Posterior cingulate gyrus (tissue), 11 donors: ENCODE measurements at regions not wholly inside any gene's neighbourhood (a gene's known extent, or its start where the extent isn't known, plus 50 kb on each side); places are given as distances from the start of the nearest gene placed in this dataset.
"Not testable (repeated sequence)": the region's sequence is repeated elsewhere in the genome, so short reads cannot be mapped to it uniquely, and the experiment has no call there.

Experiments used
- DNase-seq, 10 donors: peaks; one replicate each; pipeline versions ENCODE4 v3.0.0 to v3.0.0-alpha.2; 2020 to 2021; ENCODE audit warnings: mixed read lengths in 3 of 10
- intact Hi-C: fragments of 100-400 bp; cut with DNase I; formaldehyde crosslinking; loops from one replicate; pipeline ENCODE4 v1.15.1; 2023

- intact Hi-C loops = no loop called here
- no peak for DNase-seq
Measured at GRCh38 chr3:25156626-25157025, 271.4 kb upstream of the RARB start.

GRCh38 chr3:25165306-25165705 lies 262.8 kb upstream of the RARB start:
- intact Hi-C loops = no loop called here

GRCh38 chr3:25166016-25166415 lies 262.0 kb upstream of the RARB start:
- intact Hi-C loops = no loop called here
- no peak for DNase-seq

More at GRCh38 chr3:25165306-25165705, 262.8 kb upstream of the RARB start:
- DNase-seq = no peak

- no peak for DNase-seq
- intact Hi-C loops = no loop called here
Measured at GRCh38 chr3:25169151-25169550, 258.9 kb upstream of the RARB start.

GRCh38 chr3:25170021-25170420 lies 258.0 kb upstream of the RARB start:
- intact Hi-C loops = no loop called here
- DNase-seq = no peak

- intact Hi-C loops = no loop called here
- no peak for DNase-seq
Measured at GRCh38 chr3:25171118-25171807, 256.8 kb upstream of the RARB start.

- DNase-seq = no peak
- intact Hi-C loops = no loop called here
Measured at GRCh38 chr3:25171897-25172296, 256.2 kb upstream of the RARB start.

GRCh38 chr3:25173606-25174005 lies 254.5 kb upstream of the RARB start:
- intact Hi-C loops = no loop called here
- no peak for DNase-seq

- intact Hi-C loops = no loop called here
- peak in 2 of 10 donors; percentile 61 to 64 for DNase-seq
Measured at GRCh38 chr3:25174251-25174650, 253.8 kb upstream of the RARB start.

- no peak for DNase-seq
- intact Hi-C loops = no loop called here
Measured at GRCh38 chr3:25177041-25177440, 251.0 kb upstream of the RARB start.

GRCh38 chr3:25178672-25179071 lies 249.4 kb upstream of the RARB start:
- DNase-seq = no peak
- intact Hi-C loops = no loop called here

- intact Hi-C loops = no loop called here
- DNase-seq = no peak
Measured at GRCh38 chr3:25181096-25181495, 247.0 kb upstream of the RARB start.

- no peak for DNase-seq
- intact Hi-C loops = no loop called here
Measured at GRCh38 chr3:25182794-25183193, 245.3 kb upstream of the RARB start.

- DNase-seq = no peak
- intact Hi-C loops = no loop called here
Measured at GRCh38 chr3:25184641-25185250, 243.3 kb upstream of the RARB start.

- intact Hi-C loops = no loop called here
Measured at GRCh38 chr3:25191673-25192072, 236.4 kb upstream of the RARB start.

GRCh38 chr3:25199567-25199966 lies 228.5 kb upstream of the RARB start:
- DNase-seq, intact Hi-C loops: not testable (repeated sequence)

More at GRCh38 chr3:25191673-25192072, 236.4 kb upstream of the RARB start:
- DNase-seq = no peak

- intact Hi-C loops = no loop called here
- no peak for DNase-seq
Measured at GRCh38 chr3:25212736-25213135, 215.3 kb upstream of the RARB start.

GRCh38 chr3:25214034-25214433 lies 214.0 kb upstream of the RARB start:
- intact Hi-C loops = no loop called here

GRCh38 chr3:25218362-25218761 lies 209.7 kb upstream of the RARB start:
- intact Hi-C loops = no loop called here

More at GRCh38 chr3:25214034-25214433, 214.0 kb upstream of the RARB start:
- DNase-seq = no peak

GRCh38 chr3:25226747-25227146 lies 201.3 kb upstream of the RARB start:
- no peak for DNase-seq
- intact Hi-C loops = no loop called here

More at GRCh38 chr3:25218362-25218761, 209.7 kb upstream of the RARB start:
- no peak for DNase-seq

GRCh38 chr3:25229586-25229985 lies 198.5 kb upstream of the RARB start:
- intact Hi-C loops = no loop called here
- no peak for DNase-seq

GRCh38 chr3:25235031-25235430 lies 193.0 kb upstream of the RARB start:
- intact Hi-C loops = no loop called here
- no peak for DNase-seq
